A673 (cell line): ENCODE measurements at regions not wholly inside any gene's neighbourhood (a gene's known extent, or its start where the extent isn't known, plus 50 kb on each side); places are given as distances from the start of the nearest gene placed in this dataset.

Experiments
- CTCF ChIP-seq: fragments of 300-800, 200-600 bp; sonication (generic); conservative IDR thresholded peaks from 2 replicates; pipeline ENCODE4 v1.5.1; 2017; ENCODE audit warnings: low read depth, mild to moderate bottlenecking, antibody characterized with exemption, low read length, moderate library complexity, mixed read lengths
- EZH2 ChIP-seq: fragments of 200-600 bp; sonication (generic); IDR thresholded peaks from 2 replicates; pipeline ENCODE4 v1.6.1; 2017; ENCODE audit warnings: borderline replicate concordance, low read depth, mild to moderate bottlenecking, mixed read lengths, antibody characterized with exemption, low read length; ENCODE audit not compliant: poor library complexity, severe bottlenecking

GRCh38 chr16:51276336-51276735 is 125.3 kb upstream of the SALL1 start:
- TF ChIP-seq EZH2 = no peak
- no peak for TF ChIP-seq CTCF
